ENCODE measurements at regions not wholly inside any gene's neighbourhood (a gene's known extent, or its start where the extent isn't known, plus 50 kb on each side); places are given as distances from the start of the nearest gene placed in this dataset.

GRCh38 chr16:9434659-9435058 is 343.2 kb downstream of the HAPSTR1 start:
- TF ChIP-seq CTCF (conservative IDR thresholded peaks at IDR 0.05): peak; percentile 56
- TF ChIP-seq ZFX (IDR thresholded peaks at IDR 0.05): no peak

Measured in C4-2B (cell line).